Nephron (organoid): ENCODE measurements at regions not wholly inside any gene's neighbourhood (a gene's known extent, or its start where the extent isn't known, plus 50 kb on each side); places are given as distances from the start of the nearest gene placed in this dataset.
"Not testable (repeated sequence)": the region's sequence is repeated elsewhere in the genome, so short reads cannot be mapped to it uniquely, and the experiment has no call there.

ENCODE experiments used
- H3K27ac Mint-ChIP-seq, 3 experiments: 2 replicates each; pipeline ENCODE4 v1.8.0; 2020; ENCODE audit warnings: mixed read lengths in 3 of 3, mild to moderate bottlenecking in 2 of 3, moderate library complexity in 1 of 3
- H3K27me3 Mint-ChIP-seq: 2 replicates; pipeline ENCODE4 v1.8.0; 2021; ENCODE audit warnings: low read depth, mild to moderate bottlenecking, moderate library complexity, mixed read lengths
- H3K36me3 Mint-ChIP-seq: 2 replicates; pipeline ENCODE4 v1.8.0; 2020; ENCODE audit warnings: low read depth, mixed read lengths
- H3K4me1 Mint-ChIP-seq: 2 replicates; pipeline ENCODE4 v1.8.0; 2020; ENCODE audit warnings: mixed read lengths
- H3K4me3 Mint-ChIP-seq, 3 experiments: 2 replicates each; pipeline ENCODE4 v1.8.0; 2020; ENCODE audit warnings: mild to moderate bottlenecking in 3 of 3, mixed read lengths in 3 of 3, moderate library complexity in 2 of 3
- H3K9me3 Mint-ChIP-seq: 2 replicates; pipeline ENCODE4 v1.8.0; 2020; ENCODE audit warnings: mixed read lengths
- CTCF ChIP-seq, 3 experiments: fragments of 200-600 bp; sonication (generic); IDR thresholded peaks; one replicate each; pipeline ENCODE4 v1.5.0; 2021; ENCODE audit warnings: antibody characterized with exemption in 3 of 3; ENCODE audit not compliant: unreplicated experiment in 3 of 3

GRCh38 chr2:89837962-89838625 is 1146.6 kb downstream of the RPIA start:
- no peaks in the 10 kb centered on the region for H3K4me1 Mint-ChIP-seq
- H3K4me3 Mint-ChIP-seq: no peak overlapping the region
- peaks cover 40% of the 10 kb centered on the region for H3K36me3 Mint-ChIP-seq
- peaks cover 42% of the 10 kb centered on the region for H3K9me3 Mint-ChIP-seq
- no peaks in the 10 kb centered on the region for H3K27me3 Mint-ChIP-seq
- no peak overlapping the region for H3K27ac Mint-ChIP-seq
- TF ChIP-seq CTCF (IDR thresholded peaks at IDR 0.05; ENCODE audit: unreplicated experiment in 3 of 3): no peak

GRCh38 chr2:89840175-89840574 is 1148.7 kb downstream of the RPIA start:
- not testable (repeated sequence) for H3K4me3 Mint-ChIP-seq, H3K27me3 Mint-ChIP-seq, H3K4me1 Mint-ChIP-seq, H3K27ac Mint-ChIP-seq
- H3K9me3 Mint-ChIP-seq: peaks cover 53% of the 10 kb centered on the region
- H3K36me3 Mint-ChIP-seq: peaks cover 34% of the 10 kb centered on the region

GRCh38 chr2:89840781-89841475 is 1149.5 kb downstream of the RPIA start:
- not testable (repeated sequence) for H3K4me3 Mint-ChIP-seq, H3K4me1 Mint-ChIP-seq, H3K27ac Mint-ChIP-seq, H3K27me3 Mint-ChIP-seq
- Mint-ChIP-seq H3K36me3 (peaks cover 34% of the 10 kb centered on the region), H3K9me3 (peaks cover 53% of the 10 kb centered on the region)

GRCh38 chr2:89841476-89841840 is 1150.0 kb downstream of the RPIA start:
- no peak for TF ChIP-seq CTCF (IDR thresholded peaks at IDR 0.05; ENCODE audit: unreplicated experiment in 3 of 3)
- no peaks in the 10 kb centered on the region for H3K4me1 Mint-ChIP-seq
- peaks cover 30% of the 10 kb centered on the region for H3K36me3 Mint-ChIP-seq
- H3K27ac Mint-ChIP-seq: no peak overlapping the region
- H3K9me3 Mint-ChIP-seq: peaks cover 52% of the 10 kb centered on the region
- H3K4me3 Mint-ChIP-seq: no peak overlapping the region
- no peaks in the 10 kb centered on the region for H3K27me3 Mint-ChIP-seq

- Mint-ChIP-seq H3K4me1 (no peaks in the 10 kb centered on the region), H3K4me3 (no peak overlapping the region), H3K27ac (no peak overlapping the region), H3K36me3 (peaks cover 25% of the 10 kb centered on the region), H3K27me3 (no peaks in the 10 kb centered on the region), H3K9me3 (peaks cover 49% of the 10 kb centered on the region)
- TF ChIP-seq CTCF (IDR thresholded peaks at IDR 0.05; ENCODE audit: unreplicated experiment in 3 of 3): no peak
These were observed 1150.9 kb downstream of the RPIA start for GRCh38 chr2:89842180-89842908.

- no peak for TF ChIP-seq CTCF (IDR thresholded peaks at IDR 0.05; ENCODE audit: unreplicated experiment in 3 of 3)
- Mint-ChIP-seq H3K27me3 (no peaks in the 10 kb centered on the region), H3K9me3 (peaks cover 63% of the 10 kb centered on the region), H3K27ac (no peak overlapping the region), H3K36me3 (peaks cover 10% of the 10 kb centered on the region), H3K4me1 (no peaks in the 10 kb centered on the region), H3K4me3 (no peak overlapping the region)
These were observed 1152.9 kb downstream of the RPIA start for GRCh38 chr2:89844221-89844943.
